ENCODE measurements at regions not wholly inside any gene's neighbourhood (a gene's known extent, or its start where the extent isn't known, plus 50 kb on each side); places are given as distances from the start of the nearest gene placed in this dataset.

GRCh38 chr4:43243433-43244116, 351.1 kb downstream of the GRXCR1 start:
- DNase-seq (ENCODE audit: low read depth), result no peak

- DNase-seq (ENCODE audit: low read depth), result no peak
These were observed 352.3 kb downstream of the GRXCR1 start for GRCh38 chr4:43244688-43245382.

- DNase-seq (ENCODE audit: low read depth), result no peak
These were observed 359.3 kb downstream of the GRXCR1 start for GRCh38 chr4:43251841-43252240.

GRCh38 chr4:43253541-43253940, 361.0 kb downstream of the GRXCR1 start:
- DNase-seq (ENCODE audit: low read depth), result no peak

- no peak for DNase-seq (ENCODE audit: low read depth)
These were observed 372.2 kb downstream of the GRXCR1 start for GRCh38 chr4:43264730-43265129.

- DNase-seq (ENCODE audit: low read depth), result no peak
These were observed 379.4 kb downstream of the GRXCR1 start for GRCh38 chr4:43271946-43272345.

GRCh38 chr4:43274376-43274775, 381.9 kb downstream of the GRXCR1 start:
- no peak for DNase-seq (ENCODE audit: low read depth)

- DNase-seq (ENCODE audit: low read depth), result no peak
These were observed 383.3 kb downstream of the GRXCR1 start for GRCh38 chr4:43275779-43276178.

- no peak for DNase-seq (ENCODE audit: low read depth)
These were observed 383.8 kb downstream of the GRXCR1 start for GRCh38 chr4:43276321-43276720.

GRCh38 chr4:43277003-43277402, 384.5 kb downstream of the GRXCR1 start:
- peak; percentile 52 for DNase-seq (ENCODE audit: low read depth)

GRCh38 chr4:43282534-43282933, 390.0 kb downstream of the GRXCR1 start:
- DNase-seq (ENCODE audit: low read depth), result no peak

- DNase-seq (ENCODE audit: low read depth), result no peak
These were observed 393.6 kb downstream of the GRXCR1 start for GRCh38 chr4:43286137-43286536.

- DNase-seq (ENCODE audit: low read depth), result peak; percentile 6
These were observed 404.5 kb downstream of the GRXCR1 start for GRCh38 chr4:43296946-43297528.

GRCh38 chr4:43316813-43317212, 424.3 kb downstream of the GRXCR1 start:
- DNase-seq (ENCODE audit: low read depth), result peak; percentile 39

GRCh38 chr4:43325220-43325967, 432.9 kb downstream of the GRXCR1 start:
- peak; percentile 25 for DNase-seq (ENCODE audit: low read depth)

GRCh38 chr4:43330288-43330687, 437.8 kb downstream of the GRXCR1 start:
- DNase-seq (ENCODE audit: low read depth), result peak; percentile 62

GRCh38 chr4:43331226-43332051, 438.9 kb downstream of the GRXCR1 start:
- DNase-seq (ENCODE audit: low read depth), result peak; percentile 64

GRCh38 chr4:43332052-43332425, 439.5 kb downstream of the GRXCR1 start:
- peak; percentile 24 for DNase-seq (ENCODE audit: low read depth)

GRCh38 chr4:43337707-43338106, 445.2 kb downstream of the GRXCR1 start:
- peak; percentile 37 for DNase-seq (ENCODE audit: low read depth)

GRCh38 chr4:43339435-43339834, 446.9 kb downstream of the GRXCR1 start:
- peak; percentile 60 for DNase-seq (ENCODE audit: low read depth)

- no peak for DNase-seq (ENCODE audit: low read depth)
These were observed 449.2 kb downstream of the GRXCR1 start for GRCh38 chr4:43341741-43342140.

- no peak for DNase-seq (ENCODE audit: low read depth)
These were observed 450.8 kb downstream of the GRXCR1 start for GRCh38 chr4:43343298-43343697.

Data from ELR (cell line).